OCI-LY1 (cell line): ENCODE measurements at regions not wholly inside any gene's neighbourhood (a gene's known extent, or its start where the extent isn't known, plus 50 kb on each side); places are given as distances from the start of the nearest gene placed in this dataset.

ENCODE experiments used
- H2AFZ ChIP-seq: fragments of 200-600 bp; sonication (generic), shearing (Covaris generic); 2 replicates; pipeline ENCODE4 v1.6.0; 2014; ENCODE audit warnings: antibody characterized with exemption, mild to moderate bottlenecking, low read length
- H3F3A ChIP-seq: fragments of 200-600 bp; sonication (generic), shearing (Covaris generic); 2 replicates; pipeline ENCODE4 v1.6.0; 2014; ENCODE audit warnings: mild to moderate bottlenecking, antibody characterized with exemption, low read length, moderate library complexity; ENCODE audit not compliant: insufficient read depth
- H3K27ac ChIP-seq: fragments of 200-600 bp; sonication (generic); 2 replicates; pipeline ENCODE4 v1.5.1; 2014; ENCODE audit warnings: low read length, mixed run types, mild to moderate bottlenecking, low read depth; ENCODE audit not compliant: poor library complexity, severe bottlenecking
- H3K27me3 ChIP-seq: fragments of 200-600 bp; sonication (generic); 2 replicates; pipeline ENCODE4 v1.6.0; 2014; ENCODE audit warnings: antibody characterized with exemption, mild to moderate bottlenecking, low read length, moderate library complexity; ENCODE audit not compliant: insufficient read depth
- H3K36me3 ChIP-seq: fragments of 200-600 bp; sonication (generic); 2 replicates; pipeline ENCODE4 v1.6.1; 2014; ENCODE audit warnings: mild to moderate bottlenecking, antibody characterized with exemption, low read length, moderate library complexity, mixed read lengths; ENCODE audit not compliant: insufficient read depth
- H3K4me1 ChIP-seq: fragments of 200-600 bp; sonication (generic); 2 replicates; pipeline ENCODE4 v1.5.1; 2014; ENCODE audit warnings: mild to moderate bottlenecking, low read length, moderate library complexity; ENCODE audit not compliant: insufficient read depth, severe bottlenecking
- H3K4me2 ChIP-seq: fragments of 200-600 bp; sonication (generic), shearing (Covaris generic); 2 replicates; pipeline ENCODE4 v1.6.1; 2014; ENCODE audit warnings: low read length
- H3K4me3 ChIP-seq: fragments of 200-600 bp; sonication (generic); 2 replicates; pipeline ENCODE4 v1.5.1; 2014; ENCODE audit warnings: low read length, low read depth, mild to moderate bottlenecking, mixed read lengths; ENCODE audit not compliant: poor library complexity, severe bottlenecking
- H3K79me2 ChIP-seq: fragments of 200-600 bp; shearing (Covaris generic); 2 replicates; pipeline ENCODE4 v1.6.1; 2016; ENCODE audit warnings: mixed run types, low read length, mixed read lengths; ENCODE audit not compliant: insufficient read depth
- H3K9ac ChIP-seq: fragments of 200-600 bp; sonication (generic), shearing (Covaris generic); 2 replicates; pipeline ENCODE4 v1.6.1; 2014; ENCODE audit warnings: mild to moderate bottlenecking, low read length, mixed read lengths
- H3K9me2 ChIP-seq: fragments of 200-600 bp; sonication (generic), shearing (Covaris generic); 2 replicates; pipeline ENCODE4 v1.6.1; 2014; ENCODE audit warnings: low read depth, mild to moderate bottlenecking, low read length, mixed read lengths
- H3K9me3 ChIP-seq: fragments of 200-600 bp; shearing (Covaris generic); 2 replicates; pipeline ENCODE4 v1.6.1; 2014; ENCODE audit warnings: low read length, mixed read lengths
- H4K20me1 ChIP-seq: fragments of 200-600 bp; sonication (generic), shearing (Covaris generic); 2 replicates; pipeline ENCODE4 v1.6.0; 2016; ENCODE audit warnings: mild to moderate bottlenecking, low read length; ENCODE audit not compliant: insufficient read depth
- EZH2 ChIP-seq: fragments of 200-600 bp; sonication (generic), shearing (Covaris generic); IDR thresholded peaks from 2 replicates; pipeline ENCODE4 v1.8.0; 2017; ENCODE audit warnings: borderline replicate concordance, mixed run types, mild to moderate bottlenecking, antibody characterized with exemption, low read length, moderate library complexity, mixed read lengths
- TF ChIP-seq, protein P1 (sequence below): fragments of 200-600 bp; sonication (generic), shearing (Covaris generic); IDR thresholded peaks from 2 replicates; pipeline ENCODE4 v1.5.1; 2017; ENCODE audit warnings: mild to moderate bottlenecking, antibody characterized with exemption, low read length, moderate library complexity, mixed read lengths

DNA sequence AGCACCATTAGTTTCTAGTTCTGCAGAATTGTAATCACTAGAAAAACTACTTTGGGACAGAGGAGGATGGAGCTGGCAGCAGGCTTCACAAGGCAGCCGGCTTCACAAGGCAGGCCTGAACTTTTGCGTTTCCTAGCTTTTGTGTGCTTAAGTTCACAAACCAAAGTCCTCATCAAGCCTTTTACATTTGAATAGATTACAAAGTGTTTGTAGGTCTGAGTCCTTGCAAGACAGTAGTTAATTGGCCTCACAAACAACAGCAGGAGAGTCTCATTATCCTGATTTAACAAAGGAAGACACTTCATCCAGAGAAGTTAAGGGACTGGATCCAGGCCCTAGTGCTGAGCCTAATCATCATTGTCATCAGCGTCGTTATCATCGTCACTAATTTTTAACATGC lies 147.8 kb upstream of the AUTS2 start:
- H3K27ac ChIP-seq, result no peak overlapping the region
- H3K27me3 ChIP-seq, result no peaks in the 10 kb centered on the region
- H3K9ac ChIP-seq, result no peak overlapping the region
- H3K79me2 ChIP-seq, result no peaks in the 10 kb centered on the region
- no peaks in the 10 kb centered on the region for H3K4me1 ChIP-seq
- no peaks in the 10 kb centered on the region for H3K9me2 ChIP-seq
- no peak overlapping the region for H2AFZ ChIP-seq
- no peaks in the 10 kb centered on the region for H3K36me3 ChIP-seq
- no peaks in the 10 kb centered on the region for H3K9me3 ChIP-seq
- TF ChIP-seq, protein P1, sequence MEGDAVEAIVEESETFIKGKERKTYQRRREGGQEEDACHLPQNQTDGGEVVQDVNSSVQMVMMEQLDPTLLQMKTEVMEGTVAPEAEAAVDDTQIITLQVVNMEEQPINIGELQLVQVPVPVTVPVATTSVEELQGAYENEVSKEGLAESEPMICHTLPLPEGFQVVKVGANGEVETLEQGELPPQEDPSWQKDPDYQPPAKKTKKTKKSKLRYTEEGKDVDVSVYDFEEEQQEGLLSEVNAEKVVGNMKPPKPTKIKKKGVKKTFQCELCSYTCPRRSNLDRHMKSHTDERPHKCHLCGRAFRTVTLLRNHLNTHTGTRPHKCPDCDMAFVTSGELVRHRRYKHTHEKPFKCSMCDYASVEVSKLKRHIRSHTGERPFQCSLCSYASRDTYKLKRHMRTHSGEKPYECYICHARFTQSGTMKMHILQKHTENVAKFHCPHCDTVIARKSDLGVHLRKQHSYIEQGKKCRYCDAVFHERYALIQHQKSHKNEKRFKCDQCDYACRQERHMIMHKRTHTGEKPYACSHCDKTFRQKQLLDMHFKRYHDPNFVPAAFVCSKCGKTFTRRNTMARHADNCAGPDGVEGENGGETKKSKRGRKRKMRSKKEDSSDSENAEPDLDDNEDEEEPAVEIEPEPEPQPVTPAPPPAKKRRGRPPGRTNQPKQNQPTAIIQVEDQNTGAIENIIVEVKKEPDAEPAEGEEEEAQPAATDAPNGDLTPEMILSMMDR, result no peak
- TF ChIP-seq EZH2, result no peak
- H4K20me1 ChIP-seq, result no peaks in the 10 kb centered on the region
- H3F3A ChIP-seq, result no peaks in the 10 kb centered on the region
- H3K4me2 ChIP-seq, result no peak overlapping the region
- H3K4me3 ChIP-seq, result no peak overlapping the region

DNA sequence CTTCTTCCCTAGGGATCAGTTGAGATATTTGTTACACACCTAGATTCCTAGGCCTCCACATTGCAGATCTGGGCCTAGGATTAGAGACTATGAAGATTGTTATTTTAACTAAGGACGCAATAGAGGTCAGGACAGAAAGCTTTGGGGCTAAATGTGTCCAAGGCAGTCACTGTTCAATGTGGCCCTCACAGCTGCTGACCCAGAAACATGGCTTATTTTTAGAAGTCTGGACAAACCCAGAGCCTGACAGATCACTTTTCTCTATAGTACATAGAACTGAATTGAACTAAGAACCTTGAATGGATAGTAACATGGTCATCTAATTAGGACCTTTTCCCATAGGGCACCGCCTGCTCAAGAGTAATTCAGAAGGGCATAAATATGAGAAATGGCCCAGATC lies 146.6 kb upstream of the AUTS2 start:
- no peak overlapping the region for H3K4me2 ChIP-seq

DNA sequence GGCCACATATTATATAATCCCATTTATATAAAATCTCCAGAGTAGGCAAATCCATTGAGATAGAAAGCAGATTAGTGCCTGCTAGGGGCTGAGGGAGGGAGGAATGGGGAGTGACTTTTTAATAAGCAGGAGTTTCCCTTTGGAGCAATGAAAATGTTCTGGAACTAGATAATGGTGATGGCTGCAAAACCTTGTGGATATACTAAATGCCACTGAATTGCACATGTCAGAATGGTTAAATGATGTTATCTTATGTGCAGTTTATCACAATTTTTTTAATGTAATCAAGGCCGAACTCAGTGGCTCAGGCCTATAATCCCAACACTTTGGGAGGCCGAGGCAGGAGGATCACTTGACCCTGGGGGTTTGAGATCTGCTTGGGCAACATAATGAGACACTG lies 145.5 kb upstream of the AUTS2 start:
- Histone ChIP-seq H4K20me1 (no peaks in the 10 kb centered on the region), H3K27ac (no peak overlapping the region), H3K79me2 (no peaks in the 10 kb centered on the region), H3K9me3 (no peaks in the 10 kb centered on the region), H3K4me2 (no peak overlapping the region), H3K4me3 (no peak overlapping the region), H3K9ac (no peak overlapping the region), H3F3A (no peaks in the 10 kb centered on the region), H3K27me3 (no peaks in the 10 kb centered on the region), H3K9me2 (no peaks in the 10 kb centered on the region), H3K36me3 (no peaks in the 10 kb centered on the region), H2AFZ (no peak overlapping the region), H3K4me1 (no peaks in the 10 kb centered on the region)
- TF ChIP-seq, protein P1, result no peak
- TF ChIP-seq EZH2, result no peak

More for the DNA sequence above, 146.6 kb upstream of the AUTS2 start:
- Histone ChIP-seq H3K4me3 (no peak overlapping the region), H3F3A (no peaks in the 10 kb centered on the region), H3K9me3 (no peaks in the 10 kb centered on the region), H3K4me1 (no peaks in the 10 kb centered on the region), H3K36me3 (no peaks in the 10 kb centered on the region), H3K27me3 (no peaks in the 10 kb centered on the region), H3K27ac (no peak overlapping the region), H3K9ac (no peak overlapping the region), H3K79me2 (no peaks in the 10 kb centered on the region), H2AFZ (no peak overlapping the region), H4K20me1 (no peaks in the 10 kb centered on the region), H3K9me2 (no peaks in the 10 kb centered on the region)
- TF ChIP-seq EZH2, result no peak
- TF ChIP-seq, protein P1, result no peak
